ENCODE measurements at regions not wholly inside any gene's neighbourhood (a gene's known extent, or its start where the extent isn't known, plus 50 kb on each side); places are given as distances from the start of the nearest gene placed in this dataset.

GRCh38 chr13:40433577-40433976 is 232.9 kb downstream of the FOXO1 start:
- H3K4me1 ChIP-seq: peaks cover 0 to 10% (median 2%) of the 10 kb centered on the region in 4 donors
- H3K4me3 ChIP-seq: no peak overlapping the region
- H3K9me3 ChIP-seq: no peaks in the 10 kb centered on the region
- H3K36me3 ChIP-seq: no peaks in the 10 kb centered on the region
- 57% methylated on average over 1 of the region's 4 CpGs for WGBS (ENCODE audit: insufficient coverage, low coverage, low lambda C conversion rate, missing lambda C conversion rate)
- TF ChIP-seq, protein P1, sequence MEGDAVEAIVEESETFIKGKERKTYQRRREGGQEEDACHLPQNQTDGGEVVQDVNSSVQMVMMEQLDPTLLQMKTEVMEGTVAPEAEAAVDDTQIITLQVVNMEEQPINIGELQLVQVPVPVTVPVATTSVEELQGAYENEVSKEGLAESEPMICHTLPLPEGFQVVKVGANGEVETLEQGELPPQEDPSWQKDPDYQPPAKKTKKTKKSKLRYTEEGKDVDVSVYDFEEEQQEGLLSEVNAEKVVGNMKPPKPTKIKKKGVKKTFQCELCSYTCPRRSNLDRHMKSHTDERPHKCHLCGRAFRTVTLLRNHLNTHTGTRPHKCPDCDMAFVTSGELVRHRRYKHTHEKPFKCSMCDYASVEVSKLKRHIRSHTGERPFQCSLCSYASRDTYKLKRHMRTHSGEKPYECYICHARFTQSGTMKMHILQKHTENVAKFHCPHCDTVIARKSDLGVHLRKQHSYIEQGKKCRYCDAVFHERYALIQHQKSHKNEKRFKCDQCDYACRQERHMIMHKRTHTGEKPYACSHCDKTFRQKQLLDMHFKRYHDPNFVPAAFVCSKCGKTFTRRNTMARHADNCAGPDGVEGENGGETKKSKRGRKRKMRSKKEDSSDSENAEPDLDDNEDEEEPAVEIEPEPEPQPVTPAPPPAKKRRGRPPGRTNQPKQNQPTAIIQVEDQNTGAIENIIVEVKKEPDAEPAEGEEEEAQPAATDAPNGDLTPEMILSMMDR (IDR thresholded peaks at IDR 0.05): no peak
- TF ChIP-seq POLR2A (IDR thresholded peaks at IDR 0.05): no peak
- intact Hi-C loops (cut with DNase I): no loop called here
- DNase-seq (no peak), ATAC-seq (no peak)
- H3K27ac ChIP-seq: no peak overlapping the region
- H3K27me3 ChIP-seq: no peaks in the 10 kb centered on the region

- DNase-seq (no peak), ATAC-seq (no peak)
- peaks cover 0 to 21% (median 4%) of the 10 kb centered on the region in 4 donors for H3K4me1 ChIP-seq
- H3K36me3 ChIP-seq: no peaks in the 10 kb centered on the region
- no peak overlapping the region for H3K27ac ChIP-seq
- WGBS (ENCODE audit: insufficient coverage, low coverage, low lambda C conversion rate, missing lambda C conversion rate): 75% methylated on average over 2 of the region's 4 CpGs
- H3K9me3 ChIP-seq: no peaks in the 10 kb centered on the region
- TF ChIP-seq POLR2A (IDR thresholded peaks at IDR 0.05): no peak
- TF ChIP-seq, protein P1 (IDR thresholded peaks at IDR 0.05): no peak
- H3K27me3 ChIP-seq: no peaks in the 10 kb centered on the region
- no peak overlapping the region for H3K4me3 ChIP-seq
- intact Hi-C loops (cut with DNase I): no loop called here
Measured at GRCh38 chr13:40434516-40435397, 231.7 kb downstream of the FOXO1 start.

DNA sequence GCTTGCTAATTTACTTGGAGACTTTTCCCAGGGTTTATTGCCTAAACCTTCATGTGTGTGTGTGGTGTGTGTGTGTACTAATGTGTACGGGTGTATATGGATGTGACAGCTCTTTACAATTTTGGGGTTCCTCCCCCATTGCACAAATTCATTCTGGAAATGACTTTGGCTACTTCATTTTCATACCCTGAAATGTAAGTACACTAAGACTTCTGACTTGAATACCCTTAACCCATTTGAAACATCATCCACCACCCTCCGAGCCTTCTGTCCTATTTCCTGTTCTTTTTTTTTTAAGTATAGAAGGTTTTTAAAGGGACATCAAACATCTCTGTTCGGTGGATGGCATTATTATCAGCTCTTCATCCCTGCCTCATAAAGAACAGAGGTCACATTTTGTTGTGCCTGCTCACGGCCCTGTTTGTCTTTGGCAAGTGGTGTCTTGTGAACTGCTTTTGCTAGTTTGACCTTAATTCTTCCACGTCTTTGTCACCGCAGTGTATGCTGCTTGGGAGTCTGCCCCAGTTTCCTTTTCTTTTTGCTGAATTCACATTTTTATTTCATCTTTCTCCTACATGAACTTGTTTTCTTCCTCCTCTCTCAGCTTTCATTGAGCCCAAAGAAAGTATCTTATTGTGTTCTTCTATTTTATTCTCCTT is 228.3 kb downstream of the FOXO1 start:
- H3K36me3 ChIP-seq: no peaks in the 10 kb centered on the region
- no peak for DNase-seq
- H3K9me3 ChIP-seq: no peaks in the 10 kb centered on the region
- peak; percentile 35 to 41 (median 36) for ATAC-seq
- intact Hi-C loops (cut with DNase I): no loop called here
- TF ChIP-seq, protein P1 (IDR thresholded peaks at IDR 0.05): no peak
- no peak for TF ChIP-seq POLR2A (IDR thresholded peaks at IDR 0.05)
- no peaks in the 10 kb centered on the region for H3K27me3 ChIP-seq
- H3K4me3 ChIP-seq: no peak overlapping the region
- H3K4me1 ChIP-seq: peaks cover 0 to 50% (median 17%) of the 10 kb centered on the region in 4 donors
- WGBS (ENCODE audit: insufficient coverage, low coverage, low lambda C conversion rate, missing lambda C conversion rate): 30% methylated on average over 6 of the region's 6 CpGs
- H3K27ac ChIP-seq: peak overlapping the region; percentile 66 to 91 (median 79)

GRCh38 chr13:40438999-40439797 is 227.2 kb downstream of the FOXO1 start:
- Histone ChIP-seq H3K36me3 (no peaks in the 10 kb centered on the region), H3K4me3 (no peak overlapping the region), H3K4me1 (peaks cover 0 to 50% (median 17%) of the 10 kb centered on the region in 4 donors), H3K9me3 (no peaks in the 10 kb centered on the region), H3K27me3 (no peaks in the 10 kb centered on the region), H3K27ac (peak overlapping the region; percentile 66 to 91 (median 79))
- peak; percentile 27 to 49 (median 38) for ATAC-seq
- DNase-seq: no peak
- TF ChIP-seq POLR2A (IDR thresholded peaks at IDR 0.05): no peak
- TF ChIP-seq, protein P1 (IDR thresholded peaks at IDR 0.05): no peak
- 12% methylated on average over 9 of the region's 12 CpGs for WGBS (ENCODE audit: insufficient coverage, low coverage, low lambda C conversion rate, missing lambda C conversion rate)
- intact Hi-C loops (cut with DNase I): no loop called here

Measured in right lobe of liver (tissue), 6 donors.